Right renal pelvis (tissue), 4 donors: ENCODE measurements at regions not wholly inside any gene's neighbourhood (a gene's known extent, or its start where the extent isn't known, plus 50 kb on each side); places are given as distances from the start of the nearest gene placed in this dataset.
"Not testable (repeated sequence)": the region's sequence is repeated elsewhere in the genome, so short reads cannot be mapped to it uniquely, and the experiment has no call there.

Experiments used
- DNase-seq, 4 donors: peaks; one replicate each; pipeline ENCODE4 v3.0.0-alpha.2; 2013; ENCODE audit warnings: low read depth in 4 of 4, low spot score in 3 of 4, missing footprints in 1 of 4

DNA sequence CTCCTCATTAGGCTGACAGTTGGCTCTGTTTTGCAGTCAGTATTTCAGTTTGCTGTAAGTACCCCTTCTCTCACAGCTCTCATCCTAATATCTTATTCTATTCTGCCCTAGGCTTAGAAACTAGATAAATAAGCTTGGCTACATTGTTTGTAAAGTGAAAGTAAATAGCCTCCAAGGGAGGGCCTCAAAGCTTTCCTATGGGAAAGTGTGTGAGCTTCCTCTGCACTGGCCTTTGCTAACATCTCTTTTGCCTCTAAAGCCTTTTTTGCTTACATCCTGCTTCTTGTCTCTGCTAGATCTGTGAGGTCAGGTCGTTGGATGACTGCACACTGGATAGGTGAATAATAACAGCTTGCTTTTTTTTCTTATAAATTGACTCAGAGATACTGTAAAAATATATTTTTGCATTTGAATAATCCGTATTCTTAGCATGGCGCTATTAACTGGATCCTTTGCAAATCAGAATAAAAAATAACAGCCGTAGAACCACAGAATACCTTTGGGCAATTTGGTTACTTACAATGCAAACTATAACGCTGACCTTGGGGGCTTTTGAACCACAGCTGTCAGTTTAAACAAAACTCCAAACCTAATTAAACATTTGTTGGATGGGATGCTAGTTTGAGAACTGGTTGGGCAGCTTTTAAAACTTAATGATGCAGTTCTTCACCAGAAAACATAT, 55.1 kb downstream of the TTC6 start:
- no peak for DNase-seq

DNA sequence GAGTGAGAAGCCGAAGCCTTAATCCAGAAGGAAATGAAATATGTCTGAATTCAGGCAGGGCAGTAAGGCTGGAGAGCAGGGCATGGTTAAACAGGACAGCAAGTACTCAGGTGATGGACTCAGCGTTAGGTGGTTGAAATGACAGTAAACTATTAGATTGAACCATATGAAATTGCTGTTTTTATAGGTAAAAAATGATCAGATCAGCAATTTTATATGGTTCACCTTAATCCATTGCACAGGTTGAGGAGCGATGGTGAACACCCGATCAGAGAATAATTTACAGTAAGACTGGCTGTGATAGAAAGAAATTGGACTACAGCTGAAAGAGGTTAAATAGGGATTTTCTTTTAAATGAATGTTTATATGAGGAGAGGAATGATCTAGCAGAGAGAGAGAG, 56.6 kb downstream of the TTC6 start:
- no peak for DNase-seq

DNA sequence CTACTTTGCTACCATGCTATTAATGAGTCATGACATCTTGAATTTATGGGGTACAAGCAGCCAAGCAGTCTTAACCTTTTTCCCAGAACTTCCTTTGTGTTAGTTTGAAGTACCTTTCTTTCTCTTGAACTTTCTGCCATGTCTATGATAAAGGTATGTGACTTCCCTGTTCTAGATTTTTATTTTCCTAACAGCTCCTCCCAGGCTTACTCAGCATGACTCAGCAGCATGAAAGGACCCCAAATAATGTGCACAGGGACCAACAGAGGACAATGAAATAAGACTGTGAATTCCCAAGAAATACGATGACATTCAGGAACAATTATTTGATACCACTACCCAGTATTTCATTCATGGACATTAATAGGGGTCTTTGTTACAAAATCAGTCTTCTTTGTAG, 60.0 kb downstream of the TTC6 start:
- no peak for DNase-seq

GRCh38 chr14:37658156-37658555, 62.7 kb downstream of the TTC6 start:
- DNase-seq = no peak

GRCh38 chr14:37663498-37663897, 68.1 kb downstream of the TTC6 start:
- no peak for DNase-seq

GRCh38 chr14:37665479-37665878, 70.0 kb downstream of the TTC6 start:
- no peak for DNase-seq

GRCh38 chr14:37665951-37666350, 70.5 kb downstream of the TTC6 start:
- DNase-seq = no peak

- DNase-seq = no peak
These were observed 73.2 kb downstream of the TTC6 start for GRCh38 chr14:37668646-37669045.

DNA sequence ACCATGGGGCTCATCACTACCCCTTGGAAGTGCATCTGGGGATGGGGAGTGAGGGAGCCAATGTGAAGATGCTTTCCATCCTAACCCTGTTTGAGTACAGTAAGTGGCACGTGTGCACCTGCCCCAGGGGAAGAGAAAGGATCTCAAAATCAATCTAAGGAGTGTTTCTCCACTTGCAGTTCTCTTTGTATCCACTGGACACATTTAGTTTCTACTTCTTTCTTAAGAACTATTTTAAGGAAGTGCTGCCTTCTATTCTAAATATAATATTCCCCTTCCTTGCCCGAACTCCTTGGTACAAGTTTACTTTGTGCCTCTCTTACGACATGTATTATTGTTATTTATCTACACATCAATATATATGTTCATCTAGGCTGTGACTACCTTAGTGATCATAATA, 73.8 kb downstream of the TTC6 start:
- no peak for DNase-seq

GRCh38 chr14:37673439-37673838, 78.0 kb downstream of the TTC6 start:
- DNase-seq = no peak

DNA sequence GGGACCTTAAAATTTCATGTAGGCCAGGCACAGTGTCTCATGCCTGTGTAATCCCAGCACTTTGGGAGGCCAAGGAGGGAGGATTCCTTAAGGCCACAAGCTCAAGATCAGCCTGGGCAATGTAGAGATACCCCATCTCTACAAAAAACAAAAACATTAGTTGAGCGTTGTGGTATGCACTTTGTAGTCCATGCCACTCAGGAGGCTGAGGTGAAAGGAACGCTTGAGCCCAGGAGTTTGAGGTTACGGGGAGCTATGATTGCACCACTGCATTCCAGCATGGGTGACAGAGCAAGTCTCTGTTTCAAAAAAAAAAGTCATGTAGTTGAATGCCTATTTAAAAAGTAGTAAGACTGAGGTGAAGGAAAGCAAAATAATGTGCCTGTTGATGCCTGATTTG, 83.5 kb downstream of the TTC6 start:
- no peak for DNase-seq

DNA sequence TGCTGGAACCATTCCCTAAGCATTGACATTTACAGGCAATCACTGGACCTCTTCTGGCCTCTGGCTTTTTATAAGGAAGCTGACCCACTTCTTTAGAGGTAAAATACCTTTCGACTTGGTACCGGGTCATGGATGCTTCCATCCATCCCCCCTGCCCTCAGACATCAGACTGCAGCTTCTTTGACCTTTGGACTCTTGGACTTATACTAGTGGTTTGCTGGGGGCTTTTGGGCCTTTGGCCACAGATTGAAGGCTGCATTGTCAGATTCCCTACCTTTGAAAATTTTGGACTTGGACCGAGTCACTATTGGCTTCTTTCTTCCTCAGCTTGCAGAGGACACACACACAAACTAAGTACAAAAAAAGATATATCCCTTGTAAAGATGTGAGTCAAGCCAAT, 86.1 kb downstream of the TTC6 start:
- no peak for DNase-seq

DNA sequence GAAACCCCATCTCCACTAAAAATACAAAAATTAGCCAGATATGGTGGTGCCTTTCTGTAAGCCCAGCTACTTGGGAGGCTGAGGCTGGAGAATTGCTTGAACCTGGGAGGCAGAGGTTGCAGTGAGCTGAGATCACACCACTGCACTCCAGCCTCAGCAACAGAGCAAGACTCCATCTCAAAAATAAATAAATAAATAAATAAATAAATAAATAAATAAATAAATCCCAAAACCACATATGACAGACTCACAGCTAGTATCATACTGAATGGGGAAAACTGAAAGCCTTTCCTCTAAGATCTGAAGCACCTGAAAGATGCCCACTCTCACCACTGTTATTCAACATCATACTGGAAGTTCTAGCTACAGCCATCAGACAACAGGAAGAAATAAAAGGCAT, 97.3 kb downstream of the TTC6 start:
- not testable (repeated sequence) for DNase-seq

GRCh38 chr14:37693420-37693819, 98.0 kb downstream of the TTC6 start:
- not testable (repeated sequence) for DNase-seq

- no peak for DNase-seq
These were observed 100.4 kb downstream of the TTC6 start for GRCh38 chr14:37695866-37696265.

DNA sequence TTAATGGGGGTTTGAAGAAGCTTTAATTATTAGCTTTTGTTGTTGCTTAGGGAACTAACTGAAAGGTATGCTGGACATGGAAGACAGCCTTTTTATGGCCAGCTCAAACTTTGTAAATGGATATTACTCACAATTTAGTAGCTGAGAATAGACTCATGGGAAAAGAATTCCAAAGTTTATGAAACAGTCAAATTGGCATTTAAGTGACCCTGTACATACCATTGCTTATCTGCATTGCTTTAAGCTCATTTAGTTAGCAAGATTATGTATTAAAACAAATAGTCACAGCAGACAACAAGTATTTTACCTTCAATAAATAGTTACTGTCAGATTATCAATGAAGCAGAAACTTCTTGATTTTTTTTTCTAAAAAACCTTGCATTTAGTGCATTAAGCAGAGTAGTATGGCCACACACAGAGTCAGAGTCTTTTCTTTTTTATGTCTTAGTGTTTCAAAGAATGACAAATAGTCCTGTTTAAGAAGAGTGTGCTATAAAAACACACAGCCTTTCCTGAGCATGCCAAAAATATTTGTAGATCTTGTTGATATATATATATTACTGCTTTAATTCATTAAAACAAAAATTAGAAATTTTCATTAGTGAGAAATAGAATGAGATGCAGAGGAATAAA, 102.2 kb downstream of the TTC6 start:
- no peak for DNase-seq

- no peak for DNase-seq
These were observed 103.7 kb downstream of the TTC6 start for GRCh38 chr14:37698840-37699777.

DNA sequence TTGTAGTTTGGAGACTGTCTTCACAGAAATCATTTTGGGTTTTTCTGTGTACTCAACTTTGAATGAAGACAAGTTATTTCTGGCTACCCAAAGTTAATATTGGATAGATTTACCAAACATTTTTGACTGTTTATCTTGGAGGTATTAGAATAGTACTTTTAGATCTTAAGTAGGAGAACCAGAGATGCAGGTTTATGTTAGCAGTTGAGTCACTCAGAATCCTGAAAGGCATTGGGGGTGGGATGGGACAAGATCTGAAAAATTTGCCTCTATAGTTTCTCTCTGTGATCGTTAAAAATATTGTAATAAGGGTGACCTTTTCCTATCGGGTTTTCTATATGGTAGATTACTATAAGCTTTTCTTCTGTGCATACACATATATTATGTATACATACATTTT, 112.3 kb downstream of the TTC6 start:
- DNase-seq = no peak

- DNase-seq = no peak
These were observed 113.1 kb downstream of the TTC6 start for GRCh38 chr14:37708481-37708880.

GRCh38 chr14:37709419-37710195, 114.2 kb downstream of the TTC6 start:
- peak in 1 of 4 donors; percentile 3 for DNase-seq

DNA sequence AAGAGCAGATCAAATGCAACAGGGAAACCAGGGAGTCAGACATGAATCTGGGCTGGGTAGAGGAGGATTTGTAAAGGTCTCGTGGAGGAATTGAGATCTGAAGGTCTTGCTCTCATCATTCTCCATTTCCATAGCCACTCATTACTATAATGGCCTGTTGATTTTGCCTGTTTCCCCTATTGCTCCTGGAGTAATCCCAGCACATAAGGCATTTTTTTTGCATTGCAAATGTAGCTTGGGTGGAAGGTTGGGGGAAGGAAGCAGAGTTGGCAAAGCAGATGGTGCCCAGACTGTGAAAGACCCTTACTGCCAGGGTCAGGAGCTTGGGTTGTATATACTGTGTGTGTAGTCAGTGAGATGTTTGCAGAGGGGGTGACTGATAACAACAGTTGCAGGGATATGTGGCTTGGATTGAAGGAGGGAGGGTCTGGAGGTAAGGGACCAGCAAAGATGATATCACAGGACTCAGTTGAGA, 116.0 kb downstream of the TTC6 start:
- DNase-seq = no peak
